Astrocyte (in vitro differentiated cells and primary cell): ENCODE measurements at regions not wholly inside any gene's neighbourhood (a gene's known extent, or its start where the extent isn't known, plus 50 kb on each side); places are given as distances from the start of the nearest gene placed in this dataset.
"Not testable (repeated sequence)": the region's sequence is repeated elsewhere in the genome, so short reads cannot be mapped to it uniquely, and the experiment has no call there.

Experiments
- DNase-seq: peaks from one replicate; pipeline ENCODE4 v3.0.0-alpha.2; 2010; ENCODE audit warnings: low read depth
- FAIRE-seq: peaks from 2 replicates; lab custom pipeline; 2011; peaks lifted over from hg19 to GRCh38; lab: Jason Lieb, UNC
- H2AFZ ChIP-seq: 2 replicates; pipeline ENCODE4 v1.6.0; 2012; ENCODE audit warnings: low read depth, low read length, inconsistent platforms
- H3K27ac ChIP-seq: 2 replicates; pipeline ENCODE4 v1.5.1; 2011; ENCODE audit warnings: low read depth, low read length, inconsistent platforms
- H3K27me3 ChIP-seq: 2 replicates; pipeline ENCODE4 v1.6.0; 2011; ENCODE audit warnings: low read length, inconsistent platforms; ENCODE audit not compliant: insufficient read depth
- H3K36me3 ChIP-seq: 2 replicates; pipeline ENCODE4 v1.5.1; 2011; ENCODE audit warnings: low read length, inconsistent platforms; ENCODE audit not compliant: insufficient read depth
- H3K4me1 ChIP-seq: 2 replicates; pipeline ENCODE4 v1.5.1; 2011; ENCODE audit warnings: low read length, inconsistent platforms; ENCODE audit not compliant: insufficient read depth
- H3K4me2 ChIP-seq: 2 replicates; pipeline ENCODE4 v1.6.0; 2012; ENCODE audit warnings: low read length, inconsistent platforms
- H3K4me3 ChIP-seq: 2 replicates; pipeline ENCODE4 v1.5.1; 2011; ENCODE audit warnings: low read depth, mild to moderate bottlenecking, low read length, inconsistent platforms; ENCODE audit not compliant: insufficient read depth
- H3K79me2 ChIP-seq: 2 replicates; pipeline ENCODE4 v1.6.0; 2012; ENCODE audit warnings: mild to moderate bottlenecking, low read length, inconsistent platforms; ENCODE audit not compliant: insufficient read depth
- H3K9ac ChIP-seq: 2 replicates; pipeline ENCODE4 v1.6.0; 2012; ENCODE audit warnings: mild to moderate bottlenecking, low read length, inconsistent platforms
- H3K9me3 ChIP-seq: 2 replicates; pipeline ENCODE4 v1.5.1; 2012; ENCODE audit warnings: low read depth, mild to moderate bottlenecking, low read length, inconsistent platforms; ENCODE audit not compliant: insufficient read depth
- H4K20me1 ChIP-seq: 2 replicates; pipeline ENCODE4 v1.6.0; 2012; ENCODE audit warnings: low read length, inconsistent platforms; ENCODE audit not compliant: insufficient read depth
- H3K27ac Mint-ChIP-seq: one replicate; pipeline ENCODE4 v1.8.0; 2021; ENCODE audit warnings: mild to moderate bottlenecking, mixed read lengths; ENCODE audit not compliant: unreplicated experiment
- H3K27me3 Mint-ChIP-seq: one replicate; pipeline ENCODE4 v1.8.0; 2021; ENCODE audit warnings: low read depth, mixed read lengths; ENCODE audit not compliant: unreplicated experiment
- H3K36me3 Mint-ChIP-seq: one replicate; pipeline ENCODE4 v1.8.0; 2021; ENCODE audit warnings: low read depth, mixed read lengths; ENCODE audit not compliant: unreplicated experiment
- H3K4me1 Mint-ChIP-seq: one replicate; pipeline ENCODE4 v1.8.0; 2021; ENCODE audit warnings: low read depth, mixed read lengths; ENCODE audit not compliant: unreplicated experiment
- H3K4me3 Mint-ChIP-seq: one replicate; pipeline ENCODE4 v1.8.0; 2021; ENCODE audit warnings: mild to moderate bottlenecking, moderate library complexity, mixed read lengths; ENCODE audit not compliant: unreplicated experiment
- H3K9me3 Mint-ChIP-seq: one replicate; pipeline ENCODE4 v1.8.0; 2021; ENCODE audit warnings: mild to moderate bottlenecking, mixed read lengths; ENCODE audit not compliant: unreplicated experiment
- CTCF ChIP-seq: IDR thresholded peaks from 2 replicates; pipeline ENCODE4 v1.5.1; 2011; ENCODE audit warnings: low read depth, mild to moderate bottlenecking, inconsistent platforms, low read length, moderate library complexity; ENCODE audit not compliant: insufficient read depth
- EZH2 ChIP-seq: IDR thresholded peaks from 2 replicates; pipeline ENCODE4 v1.6.1; 2012; ENCODE audit warnings: mild to moderate bottlenecking, low read length, inconsistent platforms; ENCODE audit not compliant: insufficient read depth

GRCh38 chr6:68025764-68026163 lies 609.3 kb upstream of the ADGRB3 start:
- Mint-ChIP-seq H3K27ac (no peak overlapping the region), H3K27me3 (no peaks in the 10 kb centered on the region), H3K4me1 (no peaks in the 10 kb centered on the region), H3K9me3 (no peaks in the 10 kb centered on the region), H3K36me3 (no peaks in the 10 kb centered on the region), H3K4me3 (no peak overlapping the region)
- no peak overlapping the region for H3K4me3 ChIP-seq
- no peak overlapping the region for H3K9ac ChIP-seq
- no peak for TF ChIP-seq CTCF
- H3K4me2 ChIP-seq: no peak overlapping the region
- no peaks in the 10 kb centered on the region for H3K27me3 ChIP-seq
- FAIRE-seq: no peak
- H3K36me3 ChIP-seq: no peaks in the 10 kb centered on the region
- no peak overlapping the region for H3K27ac ChIP-seq
- no peak overlapping the region for H2AFZ ChIP-seq
- DNase-seq: no peak
- H3K4me1 ChIP-seq: no peaks in the 10 kb centered on the region
- H4K20me1 ChIP-seq: no peaks in the 10 kb centered on the region
- H3K79me2 ChIP-seq: no peaks in the 10 kb centered on the region
- H3K9me3 ChIP-seq: no peaks in the 10 kb centered on the region

- Histone ChIP-seq H3K4me3 (no peak overlapping the region), H3K9ac (no peak overlapping the region), H2AFZ (no peak overlapping the region), H3K79me2 (no peaks in the 10 kb centered on the region), H3K27ac (no peak overlapping the region), H3K4me1 (no peaks in the 10 kb centered on the region), H3K36me3 (no peaks in the 10 kb centered on the region), H4K20me1 (no peaks in the 10 kb centered on the region), H3K27me3 (no peaks in the 10 kb centered on the region), H3K9me3 (no peaks in the 10 kb centered on the region), H3K4me2 (no peak overlapping the region)
- Mint-ChIP-seq H3K4me3 (no peak overlapping the region), H3K27ac (no peak overlapping the region), H3K27me3 (no peaks in the 10 kb centered on the region), H3K36me3 (no peaks in the 10 kb centered on the region), H3K4me1 (no peaks in the 10 kb centered on the region), H3K9me3 (no peaks in the 10 kb centered on the region)
- DNase-seq (no peak), FAIRE-seq (no peak)
- no peak for TF ChIP-seq CTCF
- no peak for TF ChIP-seq EZH2
Measured at GRCh38 chr6:68024570-68025269, 610.4 kb upstream of the ADGRB3 start.

- not testable (repeated sequence) for H3K9me3 Mint-ChIP-seq
Measured at GRCh38 chr6:68022968-68023367, 612.1 kb upstream of the ADGRB3 start.

More at GRCh38 chr6:68022968-68023367, 612.1 kb upstream of the ADGRB3 start:
- H3K27ac Mint-ChIP-seq, H3K79me2 ChIP-seq, H3K4me1 Mint-ChIP-seq, H2AFZ ChIP-seq, H3K4me3 ChIP-seq, H3K27me3 Mint-ChIP-seq, H3K9ac ChIP-seq, FAIRE-seq, H3K4me1 ChIP-seq, H3K9me3 ChIP-seq, H3K36me3 ChIP-seq, H3K27me3 ChIP-seq, H3K4me2 ChIP-seq, DNase-seq, H3K36me3 Mint-ChIP-seq, H3K27ac ChIP-seq, H4K20me1 ChIP-seq, H3K4me3 Mint-ChIP-seq: not testable (repeated sequence)
